ENCODE measurements at regions not wholly inside any gene's neighbourhood (a gene's known extent, or its start where the extent isn't known, plus 50 kb on each side); places are given as distances from the start of the nearest gene placed in this dataset.
"Not testable (repeated sequence)": the region's sequence is repeated elsewhere in the genome, so short reads cannot be mapped to it uniquely, and the experiment has no call there.

DNA sequence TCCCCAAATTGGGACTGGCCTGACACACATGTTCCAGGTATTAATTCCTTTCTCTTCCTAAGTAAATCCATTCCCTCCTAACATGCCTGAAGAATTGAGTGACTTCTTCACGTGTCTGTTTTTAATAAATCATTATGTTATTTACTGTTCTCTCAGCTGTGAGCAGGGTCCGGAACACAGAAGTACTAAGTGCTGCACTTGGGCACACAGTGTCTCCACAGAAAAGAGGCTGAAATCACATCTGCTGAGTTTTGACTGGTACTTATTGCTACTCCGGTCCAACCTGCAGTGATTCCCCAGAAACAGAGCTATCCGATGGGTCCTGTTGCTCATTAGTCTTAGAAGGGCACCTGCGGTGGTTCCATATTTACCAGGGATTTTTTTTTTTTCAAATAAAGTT lies 202.6 kb downstream of the RBM46 start:
- DNase-seq: no peak

DNA sequence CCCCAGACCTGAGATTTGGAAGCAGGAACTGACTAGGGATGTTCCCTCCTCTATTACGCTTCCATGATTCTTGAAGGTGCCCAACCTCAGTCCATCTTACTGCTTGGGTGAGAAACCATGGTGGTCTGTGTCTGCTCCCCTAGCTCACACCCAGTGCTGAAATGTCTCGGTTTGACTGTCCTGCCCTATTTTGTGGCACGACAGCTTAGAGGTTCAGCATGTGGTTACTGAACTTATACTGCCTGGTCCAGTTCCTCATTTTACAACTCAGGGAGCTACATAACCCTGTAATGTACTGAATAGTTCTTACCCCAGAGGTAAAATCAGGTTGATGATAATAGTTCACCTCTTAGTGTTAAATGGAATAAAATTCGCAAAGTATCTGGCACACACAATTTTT lies 203.1 kb downstream of the RBM46 start:
- DNase-seq: no peak

DNA sequence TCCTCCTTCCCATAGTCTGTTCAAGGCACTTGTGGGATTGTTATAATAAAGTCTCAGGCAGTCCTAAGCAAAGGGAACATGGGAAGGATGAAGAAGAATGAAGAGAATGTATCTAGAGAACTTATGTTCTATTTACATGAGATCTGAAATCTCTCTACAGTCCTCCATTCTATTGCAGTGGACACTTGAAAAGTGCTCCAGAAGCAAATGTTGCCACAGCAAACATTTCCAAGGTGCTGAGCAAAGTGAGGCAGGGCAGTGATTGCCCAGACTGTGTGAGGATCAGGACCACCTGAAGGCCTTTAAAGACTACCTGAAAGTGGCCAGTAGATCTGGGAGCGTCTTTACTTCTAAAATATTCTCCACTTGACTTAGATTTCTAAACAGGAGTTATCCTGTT lies 203.5 kb downstream of the RBM46 start:
- no peak for DNase-seq

DNA sequence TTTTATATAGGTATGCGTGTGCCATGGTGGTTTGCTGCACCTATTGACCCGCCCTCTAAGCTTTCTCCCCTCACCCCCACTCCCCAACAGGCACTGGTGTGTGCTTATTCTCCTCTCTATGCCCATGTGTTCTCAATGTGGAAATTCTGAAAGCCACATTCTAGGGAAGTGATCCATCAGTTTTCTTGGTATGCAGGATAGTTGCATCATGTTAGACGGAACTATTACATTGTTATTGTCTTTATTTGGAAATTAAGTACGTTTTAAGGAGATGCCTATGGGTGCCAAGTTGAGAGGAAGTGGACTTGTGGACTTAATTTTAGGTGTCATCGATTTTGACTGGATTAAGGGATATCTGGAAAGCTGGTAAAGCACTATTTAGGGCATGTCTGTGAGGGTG lies 204.6 kb downstream of the RBM46 start:
- no peak for DNase-seq

DNA sequence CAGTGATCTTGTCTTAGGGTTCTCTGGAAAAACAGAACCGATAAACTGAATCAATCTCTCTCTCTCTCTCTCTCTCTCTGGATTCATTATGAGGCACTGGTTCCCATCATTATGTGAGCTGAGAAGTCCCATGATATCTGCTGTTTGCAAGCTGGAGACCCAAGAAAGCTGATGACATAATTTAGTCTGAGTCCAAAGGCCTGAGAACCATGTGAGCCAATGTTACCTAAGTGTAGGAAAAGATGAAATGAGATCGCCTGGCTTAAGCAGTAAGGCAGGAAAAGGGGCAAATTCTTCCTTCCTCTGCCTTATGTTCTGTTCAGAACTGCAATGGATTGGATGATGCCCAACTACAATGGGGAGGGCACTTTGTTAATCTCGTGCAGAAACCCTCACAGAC lies 207.4 kb downstream of the RBM46 start:
- no peak for DNase-seq

DNA sequence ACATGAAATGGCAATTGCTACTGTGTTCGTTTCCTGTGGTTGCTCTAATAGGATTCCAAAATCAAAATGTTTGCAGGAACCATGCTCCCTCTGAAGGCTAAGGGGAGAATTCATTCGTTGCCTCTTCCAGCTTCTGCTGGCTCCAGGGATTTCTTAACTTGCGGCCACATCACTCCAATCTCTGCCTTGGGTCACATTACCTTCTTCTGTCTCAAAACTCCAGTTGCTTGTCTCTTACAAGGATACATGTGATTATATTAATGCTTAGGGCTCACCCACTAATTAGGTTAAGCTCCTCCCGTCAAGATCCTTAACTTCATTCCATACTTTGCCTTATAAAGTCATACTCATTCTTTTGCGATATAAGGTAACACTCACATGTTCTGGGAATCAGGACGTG lies 208.4 kb downstream of the RBM46 start:
- DNase-seq: no peak

DNA sequence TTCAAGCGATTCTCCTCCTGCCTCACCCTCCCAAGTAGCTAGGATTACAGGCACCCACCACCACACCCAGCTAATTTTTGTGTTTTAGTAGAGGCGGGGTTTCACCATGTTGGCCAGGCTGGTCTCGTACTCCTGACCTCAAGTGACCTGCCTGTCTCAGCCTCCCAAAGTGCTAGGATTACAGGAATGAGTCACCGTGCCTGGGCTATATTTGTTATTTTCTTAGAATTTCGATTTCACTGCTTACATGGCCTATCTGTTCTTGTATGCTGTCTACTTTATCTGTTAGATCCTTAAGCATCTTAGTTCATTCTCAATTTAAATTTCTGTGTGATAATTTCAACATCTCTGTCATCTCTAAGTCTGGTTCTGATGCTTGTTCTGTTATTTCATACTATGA lies 210.6 kb upstream of the NPY2R start:
- DNase-seq: not testable (repeated sequence)

DNA sequence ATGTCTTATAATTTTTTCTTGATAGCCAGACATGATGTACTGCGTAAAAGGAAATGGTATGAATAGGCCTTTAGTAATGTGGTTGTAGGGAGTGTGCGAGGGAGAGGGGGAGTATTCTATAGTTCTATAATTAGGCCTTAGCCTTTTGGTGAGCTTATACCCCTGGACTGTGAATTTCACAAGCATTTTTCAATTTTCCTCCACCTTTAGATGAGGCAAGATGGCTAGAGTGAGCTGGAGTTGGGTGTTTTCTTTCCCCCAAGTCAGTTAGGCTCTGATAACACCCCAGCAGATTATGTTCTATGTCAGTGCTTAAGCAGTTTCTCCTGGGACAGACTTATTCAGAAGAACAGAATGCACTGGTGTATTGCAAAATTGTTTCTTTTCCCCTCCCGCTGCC lies 210.2 kb upstream of the NPY2R start:
- DNase-seq: no peak

DNA sequence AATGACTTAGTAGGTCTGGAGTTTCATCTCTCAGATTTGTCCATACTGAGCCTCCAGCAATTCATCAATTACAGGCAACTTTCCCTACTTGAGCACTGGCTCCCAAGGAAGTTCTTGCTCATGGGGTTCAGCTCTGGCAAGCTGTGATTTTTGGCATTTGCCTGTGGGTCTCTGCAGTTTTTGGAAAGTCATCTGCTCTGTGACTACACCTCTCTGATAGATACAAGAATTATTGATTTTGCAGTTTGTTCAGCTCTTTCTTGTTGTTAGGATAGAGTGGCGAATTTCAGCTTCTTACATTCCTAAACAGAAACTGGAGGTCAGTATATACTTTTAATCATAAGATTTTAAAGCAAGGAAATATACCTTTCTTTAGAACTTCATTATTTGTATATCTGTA lies 209.7 kb upstream of the NPY2R start:
- DNase-seq: no peak

DNA sequence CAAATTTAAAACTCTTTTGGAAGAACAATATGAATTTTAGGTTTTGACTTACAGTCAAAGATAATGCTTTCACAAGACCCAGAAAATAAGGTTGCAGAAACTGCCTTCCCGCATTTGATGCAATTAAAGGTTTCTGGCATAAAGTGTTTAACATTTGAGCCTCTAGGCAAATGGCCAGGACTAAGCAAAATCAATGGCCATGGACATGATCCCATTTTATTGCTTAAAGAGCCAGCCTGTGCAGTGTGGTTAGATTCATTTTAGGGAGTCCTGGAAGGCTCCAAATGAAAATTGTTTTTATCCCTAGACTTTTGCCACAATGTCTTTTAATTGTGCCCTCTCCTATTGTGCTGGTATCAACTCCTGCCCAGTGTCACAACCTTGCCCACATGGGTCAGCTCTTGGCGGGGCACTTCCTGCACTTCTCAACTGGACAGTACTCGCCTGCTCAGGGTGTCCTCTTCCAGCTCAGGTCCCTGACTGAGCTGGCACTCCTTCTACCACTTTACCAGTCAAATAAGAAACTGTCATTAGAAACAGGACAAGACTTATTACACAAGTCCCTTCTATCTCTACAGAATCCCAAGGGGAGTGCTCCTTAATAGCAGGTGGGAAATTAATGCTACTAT lies 208.4 kb upstream of the NPY2R start:
- no peak for DNase-seq

DNA sequence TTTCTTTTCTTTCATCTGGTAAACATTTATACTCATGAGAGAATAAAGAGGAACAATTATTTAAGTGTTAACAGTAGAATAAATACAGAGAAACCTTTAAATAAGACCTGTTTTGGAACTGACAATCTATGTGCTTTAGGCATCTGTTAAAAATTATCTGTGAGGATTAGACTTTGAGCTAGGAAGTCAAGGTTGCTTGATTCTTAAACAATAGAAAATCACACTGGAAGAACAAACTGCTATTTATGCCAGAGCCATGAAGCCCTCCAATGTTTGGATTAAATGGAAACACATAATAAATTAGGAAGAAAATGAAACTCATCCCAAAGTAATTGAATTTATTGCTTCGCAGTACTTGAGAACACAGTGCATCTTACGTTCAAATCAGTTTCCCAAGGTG lies 207.2 kb upstream of the NPY2R start:
- no peak for DNase-seq

DNA sequence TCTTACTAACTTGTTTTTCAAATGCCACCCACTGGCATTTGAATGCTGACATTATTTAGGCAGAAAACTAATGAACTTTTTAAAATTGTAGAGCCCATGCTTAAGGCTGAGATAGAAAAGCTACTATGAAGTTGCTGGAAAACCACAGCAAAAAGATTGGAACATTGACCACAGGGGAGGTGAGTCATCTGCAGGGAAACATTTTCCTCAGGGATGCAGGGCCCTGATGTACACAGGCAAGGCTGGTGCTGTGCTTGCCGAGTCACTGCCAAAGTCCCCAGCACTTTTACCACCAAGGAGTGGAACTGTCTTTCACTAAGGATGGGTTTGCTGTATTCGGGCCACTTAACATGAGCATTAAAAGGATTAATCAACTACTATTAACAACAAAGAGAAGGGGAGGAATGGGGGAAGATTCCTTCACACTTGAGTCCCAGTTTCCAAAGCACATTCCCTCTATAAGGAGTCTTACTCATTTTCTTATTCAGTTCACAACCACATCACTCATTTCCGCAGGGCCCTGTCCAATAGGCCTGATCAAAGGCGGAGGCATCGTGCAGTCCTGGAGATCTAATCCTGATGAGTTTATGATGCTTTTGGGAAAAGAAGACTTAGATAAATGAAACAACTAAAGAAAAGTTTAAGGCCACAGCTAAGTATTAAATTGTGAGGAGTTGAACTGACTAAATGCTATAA lies 202.9 kb upstream of the NPY2R start:
- no peak for DNase-seq

DNA sequence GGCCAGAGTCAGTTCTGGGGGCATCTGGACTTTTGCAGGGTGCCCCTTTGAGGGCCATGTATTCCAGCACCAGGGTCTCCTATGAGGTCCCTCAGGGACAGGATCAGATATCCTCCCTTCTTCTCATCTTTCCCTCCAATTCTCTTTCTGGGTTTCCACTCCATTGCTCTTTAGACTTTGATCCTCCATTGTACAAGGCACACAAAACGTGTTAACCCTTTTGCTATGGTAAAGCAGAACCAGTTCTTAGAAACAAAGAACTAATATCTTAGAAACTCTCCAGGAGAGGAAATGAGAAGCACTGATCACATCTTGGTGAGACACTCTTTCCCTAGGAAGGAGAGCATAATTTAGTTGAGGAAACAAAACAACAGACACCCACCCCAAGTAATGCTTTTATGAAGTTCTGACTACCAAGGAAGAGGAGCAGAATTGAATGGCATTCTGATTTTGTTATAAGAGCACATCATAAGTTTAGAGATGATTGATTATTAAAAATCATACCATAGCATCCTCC lies 200.7 kb upstream of the NPY2R start:
- DNase-seq: no peak

DNA sequence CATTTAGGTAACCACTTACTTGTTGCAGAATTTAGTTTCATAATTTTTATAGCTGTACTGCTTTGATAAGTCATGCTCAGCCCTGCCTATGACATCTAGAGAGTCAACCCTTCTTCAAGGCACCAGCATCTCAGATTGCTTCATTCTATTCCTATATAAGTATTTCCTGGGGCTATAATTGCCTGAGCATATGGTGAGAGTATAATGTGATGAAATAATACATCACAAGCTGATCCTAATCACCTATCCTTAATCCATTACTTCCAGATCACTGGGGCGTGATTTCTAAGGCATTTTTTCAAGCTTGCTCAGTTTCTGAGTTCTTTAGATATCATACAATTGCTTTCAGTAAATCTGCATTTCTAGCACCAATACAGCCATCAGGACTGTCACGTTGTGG lies 200.0 kb upstream of the NPY2R start:
- no peak for DNase-seq

DNA sequence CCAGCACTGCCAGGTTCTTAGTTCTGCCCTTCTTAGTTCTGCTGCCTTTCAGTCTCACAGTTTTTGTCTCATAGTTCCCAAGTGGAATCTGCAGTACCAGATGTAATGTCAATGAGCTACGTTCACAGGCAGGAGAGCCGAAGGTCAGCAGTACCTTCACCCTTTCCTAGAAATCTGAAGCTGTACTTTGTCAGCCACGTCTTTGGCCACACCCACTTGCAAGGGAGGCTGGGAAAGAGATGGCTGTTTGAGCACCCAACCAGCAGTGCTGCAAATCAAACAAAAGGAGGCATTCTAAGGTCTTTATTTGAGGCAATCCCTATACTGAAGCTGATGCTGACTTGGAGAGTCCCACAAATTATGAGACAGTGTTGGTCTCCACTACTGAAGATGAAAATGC lies 199.1 kb upstream of the NPY2R start:
- DNase-seq: no peak

DNA sequence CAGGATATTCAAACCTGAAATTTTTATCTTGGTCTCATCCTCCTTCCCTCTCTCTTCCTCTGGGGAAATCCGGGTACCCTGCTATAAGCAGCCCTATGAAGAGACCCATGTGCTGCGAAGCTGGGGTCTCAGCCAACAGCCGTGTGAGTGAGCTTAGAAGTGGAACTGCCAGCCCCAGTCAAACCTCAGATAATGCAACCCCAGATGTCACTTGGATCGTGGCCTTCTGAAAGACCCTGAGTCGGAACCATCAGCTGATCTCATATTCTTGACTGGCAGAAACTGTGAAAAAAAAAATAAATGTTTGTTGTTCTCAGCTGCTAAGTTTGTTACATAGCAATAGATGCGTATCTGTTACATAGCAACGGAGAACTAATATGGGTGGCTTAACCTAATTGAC lies 198.1 kb upstream of the NPY2R start:
- no peak for DNase-seq

DNA sequence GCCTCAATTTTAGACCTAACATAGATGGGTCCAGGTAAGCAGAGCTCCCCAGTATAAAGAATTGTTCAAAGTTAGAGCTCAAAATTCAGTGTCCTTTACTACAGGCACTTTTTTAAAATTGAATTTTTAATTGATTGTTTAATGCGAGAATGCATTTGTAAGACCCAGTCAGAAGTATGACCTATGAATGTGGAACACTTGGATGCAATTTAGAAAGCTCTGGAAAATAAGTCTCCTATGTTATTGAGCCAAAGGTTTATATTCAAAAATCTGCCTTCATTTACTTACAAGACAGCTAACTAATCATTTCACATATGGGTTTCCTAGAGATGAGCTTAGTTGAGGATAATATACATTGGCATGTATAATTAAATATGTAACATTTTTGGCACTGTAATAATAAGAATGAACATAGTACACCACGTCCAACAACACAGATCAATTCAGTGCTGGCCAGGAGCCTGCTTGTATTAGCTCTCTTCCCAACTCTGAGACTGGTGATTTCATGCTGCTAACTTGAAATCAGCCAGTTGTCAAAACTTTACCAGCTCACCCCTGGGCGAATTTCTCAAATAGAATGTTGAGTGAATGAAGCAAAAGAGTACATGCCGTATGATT lies 197.2 kb upstream of the NPY2R start:
- no peak for DNase-seq

DNA sequence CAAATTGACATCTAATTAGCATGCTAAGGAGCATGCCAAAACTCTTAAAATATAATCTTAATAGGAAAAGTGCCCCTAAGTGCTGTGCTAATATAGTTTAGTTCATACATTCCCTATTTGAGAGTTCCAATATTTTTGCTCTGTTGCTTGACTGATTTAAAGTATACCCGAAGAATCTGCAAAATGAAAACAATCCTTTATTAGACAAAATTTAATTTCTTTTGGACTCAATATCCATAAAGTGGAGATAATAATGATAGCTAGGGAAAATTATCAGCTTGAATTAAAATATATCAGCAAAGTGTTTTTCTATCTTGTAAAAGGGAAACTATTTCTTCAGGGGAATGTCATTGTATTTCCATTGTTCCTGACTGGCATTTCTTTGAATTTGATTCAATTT lies 196.0 kb upstream of the NPY2R start:
- DNase-seq: no peak

DNA sequence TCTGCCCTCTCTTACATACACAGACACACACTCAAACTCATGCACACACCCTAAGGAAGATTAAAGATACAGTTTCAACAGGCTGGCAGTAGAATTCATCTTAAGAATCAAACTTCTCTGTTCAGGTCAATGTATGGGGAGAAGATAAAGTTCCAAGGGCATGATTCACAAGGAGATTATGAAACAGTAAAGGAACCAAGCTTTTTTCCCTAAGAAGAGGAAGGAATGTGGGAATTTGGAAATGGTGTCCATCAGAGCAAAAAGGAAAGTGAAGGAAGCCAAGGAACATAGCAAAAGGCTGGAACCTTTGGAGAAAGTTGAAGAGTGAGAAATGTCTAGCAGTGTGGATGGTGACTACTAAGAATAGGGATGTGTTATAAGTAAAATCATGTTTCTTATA lies 191.0 kb upstream of the NPY2R start:
- DNase-seq: no peak

DNA sequence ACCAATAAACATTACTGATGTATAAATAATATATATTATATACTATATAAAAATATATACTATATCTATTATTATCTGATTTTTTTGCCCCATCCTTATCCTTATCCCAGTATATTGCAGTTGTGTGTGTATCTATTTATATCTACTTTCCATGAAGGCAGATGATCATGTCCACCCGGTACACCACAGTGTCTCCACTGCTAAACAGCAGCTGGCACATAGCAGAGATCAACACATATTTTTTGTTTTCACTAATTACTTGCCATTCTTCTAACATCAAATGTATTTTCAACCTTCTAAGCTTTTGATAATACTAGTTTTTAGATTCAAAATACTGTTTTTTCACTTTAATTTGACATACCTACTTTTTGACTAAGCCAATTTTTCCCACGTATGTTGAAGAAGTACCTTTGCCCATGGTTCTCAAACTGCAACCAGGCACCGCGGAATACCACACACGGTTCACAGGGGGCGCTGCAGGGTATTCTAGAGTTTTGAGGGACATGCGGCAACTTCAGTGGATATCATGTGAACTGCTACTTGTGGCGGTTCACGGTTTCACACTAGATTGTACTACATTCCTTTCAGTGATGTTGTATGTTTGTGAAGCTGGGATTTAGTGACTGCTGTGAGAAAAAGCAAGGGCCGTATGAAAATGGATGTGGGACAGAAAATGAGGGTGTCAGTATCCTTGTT lies 182.5 kb upstream of the NPY2R start:
- no peak for DNase-seq

DNA sequence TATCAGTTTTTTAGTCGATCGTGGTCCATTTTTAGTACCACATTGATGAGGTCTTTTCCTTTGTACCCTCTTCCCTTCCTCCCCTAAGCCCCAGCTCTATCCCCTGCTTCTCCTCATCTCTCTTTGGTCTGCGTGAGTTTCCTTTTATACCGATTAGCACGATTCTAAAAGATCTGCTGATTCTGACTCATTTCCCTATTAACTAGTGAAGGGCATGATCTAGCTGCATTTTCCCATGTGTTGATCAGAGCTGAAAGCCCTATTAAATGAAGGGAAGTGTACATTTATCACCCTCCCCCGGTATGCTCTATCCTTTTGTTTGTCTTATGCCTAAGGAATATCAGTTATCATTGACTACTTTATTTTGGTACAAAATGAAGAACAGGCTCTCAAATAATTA lies 181.7 kb upstream of the NPY2R start:
- DNase-seq: no peak

DNA sequence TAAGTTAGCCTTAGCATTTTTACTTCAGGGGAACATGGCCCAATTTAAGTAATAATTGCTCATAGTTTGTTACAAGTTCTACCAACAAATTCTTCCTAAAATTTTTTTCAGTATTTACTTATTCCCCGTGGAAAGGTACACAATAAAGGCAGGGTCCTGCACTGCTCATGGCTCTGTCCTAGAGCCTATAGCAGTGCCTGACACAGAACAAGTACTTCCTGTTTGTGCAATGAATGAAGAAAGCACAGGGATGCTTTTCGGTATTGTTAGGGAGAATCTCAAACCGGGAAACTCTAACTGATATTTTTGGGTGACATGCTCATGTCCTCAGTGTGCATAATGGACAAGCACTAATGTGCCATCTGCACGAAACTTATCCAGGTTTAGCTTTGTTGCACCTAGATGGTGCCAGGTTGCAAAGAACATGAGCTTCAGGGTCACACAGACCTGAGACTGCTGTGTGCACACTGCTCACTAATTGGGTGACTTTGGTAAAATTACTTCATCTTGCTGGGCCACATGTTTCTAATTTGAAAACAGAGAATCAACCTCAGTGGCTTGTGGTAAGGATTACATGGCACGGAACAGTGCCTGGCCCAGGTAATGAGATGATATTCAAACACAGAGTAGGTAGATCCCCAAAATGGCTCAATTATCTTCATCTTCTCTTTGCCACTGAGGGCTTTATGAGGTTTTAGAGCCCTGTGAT lies 175.8 kb upstream of the NPY2R start:
- DNase-seq: no peak

DNA sequence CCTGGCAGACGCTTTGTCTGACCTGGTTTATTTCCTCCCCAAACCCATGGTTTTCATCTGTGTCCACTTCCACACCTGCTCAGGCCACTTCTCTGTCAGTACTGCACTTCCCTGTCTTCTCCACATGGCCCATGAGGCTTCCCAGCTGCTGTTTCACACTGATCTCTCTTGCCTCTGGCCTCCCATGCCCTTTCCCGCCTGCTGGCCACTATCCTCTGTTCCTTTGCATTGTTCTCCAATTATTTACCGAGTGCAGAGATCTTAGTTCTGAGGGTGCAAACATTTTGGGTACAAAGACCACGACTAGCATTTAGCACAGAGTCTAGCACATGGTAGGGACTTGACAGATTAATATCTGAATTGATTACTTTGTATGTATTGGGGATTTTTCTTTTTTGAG lies 174.8 kb upstream of the NPY2R start:
- no peak for DNase-seq
